H1 (cell line): ENCODE measurements at regions not wholly inside any gene's neighbourhood (a gene's known extent, or its start where the extent isn't known, plus 50 kb on each side); places are given as distances from the start of the nearest gene placed in this dataset.
"Not testable (repeated sequence)": the region's sequence is repeated elsewhere in the genome, so short reads cannot be mapped to it uniquely, and the experiment has no call there.

Source experiments
- CTCF ChIA-PET: fragments of 300-600 bp; sonication (Branson Sonifier 250); formaldehyde crosslinking; loops from one replicate; lab custom pipeline; 2021; ENCODE audit not compliant: partially characterized antibody; lab: Charles Lee
- POLR2A ChIA-PET: fragments of 300-600 bp; sonication (Branson Sonifier 250); formaldehyde crosslinking; loops from one replicate; lab custom pipeline; 2021; ENCODE audit warnings: inconsistent platforms; ENCODE audit not compliant: partially characterized antibody; lab: Charles Lee
- DNase-seq, 2 experiments: peaks; one replicate each; pipeline versions ENCODE4 v3.0.0 to v3.0.0-alpha.2; 2010 to 2022; ENCODE audit warnings: low spot score in 2 of 2, low read depth in 1 of 2, mixed read lengths in 1 of 2
- FAIRE-seq: peaks from 2 replicates; lab custom pipeline; 2011; peaks lifted over from hg19 to GRCh38; lab: Jason Lieb, UNC
- H2AFZ ChIP-seq: 2 replicates; pipeline ENCODE4 v1.8.1; 2012; ENCODE audit warnings: low read length, inconsistent platforms
- H2AK5ac ChIP-seq: 2 replicates; pipeline ENCODE4 v1.6.1; 2013; ENCODE audit warnings: low read depth, low read length
- H2BK120ac ChIP-seq: replicated peaks from 2 replicates; pipeline ENCODE3; 2013; ENCODE audit warnings: low read depth, low read length, inconsistent platforms
- H2BK12ac ChIP-seq: 2 replicates; pipeline ENCODE4 v1.6.1; 2013; ENCODE audit warnings: low read depth, low read length
- H2BK15ac ChIP-seq: 2 replicates; pipeline ENCODE4 v1.6.1; 2013; ENCODE audit warnings: low read length
- H2BK20ac ChIP-seq: 2 replicates; pipeline ENCODE4 v1.6.1; 2013; ENCODE audit warnings: low read length
- H2BK5ac ChIP-seq: 2 replicates; pipeline ENCODE4 v1.6.1; 2013; ENCODE audit warnings: low read depth, low read length
- H3K14ac ChIP-seq: 2 replicates; pipeline ENCODE4 v1.6.1; 2013; ENCODE audit warnings: inconsistent platforms; ENCODE audit not compliant: insufficient read length
- H3K18ac ChIP-seq: 2 replicates; pipeline ENCODE4 v1.6.1; 2013; ENCODE audit warnings: low read length; ENCODE audit errors: extremely low read depth
- H3K23ac ChIP-seq: 2 replicates; pipeline ENCODE4 v1.6.1; 2013; ENCODE audit warnings: inconsistent platforms; ENCODE audit not compliant: insufficient read length
- H3K23me2 ChIP-seq: 2 replicates; pipeline ENCODE4 v1.6.1; 2013; ENCODE audit warnings: low read depth, low read length
- H3K27ac ChIP-seq: 2 replicates; pipeline ENCODE4 v1.6.1; 2011; ENCODE audit warnings: low read depth, low read length, inconsistent platforms
- H3K27me3 ChIP-seq, 4 experiments: replicated peaks in 1 of 4; 1 replicate in 1 of 4; 2 replicates in 3 of 4; pipeline versions ENCODE4 v1.6.1 to v1.8.1; 2011 to 2013; ENCODE audit warnings: low read length in 3 of 4, mild to moderate bottlenecking in 3 of 4, inconsistent platforms in 2 of 4, mixed read lengths in 2 of 4, moderate library complexity in 1 of 4; ENCODE audit not compliant: control insufficient read depth in 3 of 4, insufficient read depth in 3 of 4; ENCODE audit errors: extremely low read depth in 1 of 4
- H3K36me3 ChIP-seq, 4 experiments: 2 replicates each; pipeline versions ENCODE4 v1.6.1 to v1.8.1; 2011 to 2013; ENCODE audit warnings: mild to moderate bottlenecking in 4 of 4, low read length in 3 of 4, moderate library complexity in 2 of 4, control low read depth in 1 of 4, inconsistent platforms in 1 of 4; ENCODE audit not compliant: insufficient read depth in 4 of 4, control insufficient read depth in 2 of 4
- H3K4ac ChIP-seq: replicated peaks from 2 replicates; pipeline ENCODE3; 2013; ENCODE audit warnings: low read length, low read depth, mixed read lengths, inconsistent platforms; ENCODE audit not compliant: insufficient read length
- H3K4me1 ChIP-seq, 4 experiments: replicated peaks in 1 of 4; 1 replicate in 1 of 4; 2 replicates in 3 of 4; pipeline versions ENCODE4 v1.6.1 to v1.8.1; 2011 to 2013; ENCODE audit warnings: low read length in 3 of 4, inconsistent platforms in 2 of 4, mixed read lengths in 1 of 4; ENCODE audit not compliant: insufficient read depth in 4 of 4, control insufficient read depth in 3 of 4
- H3K4me2 ChIP-seq, 2 experiments: 2 replicates each; pipeline versions ENCODE4 v1.6.1 to v1.8.1; 2011 to 2013; ENCODE audit warnings: low read depth in 2 of 2, low read length in 2 of 2, control low read depth in 1 of 2, inconsistent platforms in 1 of 2, mild to moderate bottlenecking in 1 of 2; ENCODE audit not compliant: insufficient read depth in 1 of 2
- H3K4me3 ChIP-seq, 4 experiments: fragments of 200-600, 300-600 bp in 1 of 4; sonication (generic), shearing (Covaris generic), sonication (Bioruptor Twin) in 1 of 4; 2 replicates each; pipeline versions ENCODE4 v1.5.1 to v1.8.1; 2011 to 2016; ENCODE audit warnings: low read length in 4 of 4, low read depth in 3 of 4, control low read depth in 2 of 4, inconsistent platforms in 2 of 4, mild to moderate bottlenecking in 2 of 4, mixed read lengths in 1 of 4, moderate library complexity in 1 of 4; ENCODE audit not compliant: insufficient read depth in 2 of 4; ENCODE audit errors: extremely low read depth in 1 of 4
- H3K56ac ChIP-seq: replicated peaks from 2 replicates; pipeline ENCODE3; 2013; ENCODE audit warnings: low read depth, mild to moderate bottlenecking, mixed read lengths, low read length, inconsistent platforms; ENCODE audit not compliant: insufficient read length
- H3K79me1 ChIP-seq: 2 replicates; pipeline ENCODE4 v1.6.1; 2013; ENCODE audit warnings: low read depth, low read length, control low read depth
- H3K79me2 ChIP-seq, 2 experiments: 2 replicates each; pipeline versions ENCODE4 v1.6.1 to v1.8.1; 2012 to 2013; ENCODE audit warnings: low read length in 2 of 2, mild to moderate bottlenecking in 2 of 2, inconsistent platforms in 1 of 2; ENCODE audit not compliant: insufficient read depth in 2 of 2, control insufficient read depth in 1 of 2
- H3K9ac ChIP-seq, 4 experiments: replicated peaks in 1 of 4; 1 replicate in 1 of 4; 2 replicates in 3 of 4; pipeline versions ENCODE4 v1.6.1 to v1.8.1; 2011 to 2013; ENCODE audit warnings: low read depth in 3 of 4, low read length in 3 of 4, control low read depth in 2 of 4, mild to moderate bottlenecking in 2 of 4, moderate library complexity in 2 of 4, inconsistent platforms in 1 of 4; ENCODE audit errors: extremely low read depth in 1 of 4
- H3K9me3 ChIP-seq, 2 experiments: 2 replicates each; pipeline versions ENCODE4 v1.6.1 to v1.8.1; 2012 to 2013; ENCODE audit warnings: mild to moderate bottlenecking in 2 of 2, moderate library complexity in 2 of 2, control low read depth in 1 of 2, inconsistent platforms in 1 of 2, low read depth in 1 of 2, low read length in 1 of 2, mixed read lengths in 1 of 2; ENCODE audit not compliant: insufficient read depth in 2 of 2
- H4K20me1 ChIP-seq, 2 experiments: replicated peaks in 1 of 2; 2 replicates each; pipeline versions ENCODE3 to v1.8.1; 2011 to 2013; ENCODE audit warnings: inconsistent platforms in 2 of 2, low read length in 2 of 2, mild to moderate bottlenecking in 1 of 2; ENCODE audit not compliant: insufficient read depth in 2 of 2, control insufficient read depth in 1 of 2
- H4K5ac ChIP-seq: 2 replicates; pipeline ENCODE4 v1.6.1; 2013; ENCODE audit warnings: low read length, low read depth, mixed read lengths, inconsistent platforms; ENCODE audit not compliant: insufficient read length
- H4K8ac ChIP-seq: 2 replicates; pipeline ENCODE4 v1.8.0; 2013; ENCODE audit warnings: mild to moderate bottlenecking, moderate library complexity, low read length, inconsistent platforms; ENCODE audit not compliant: insufficient read depth; ENCODE audit errors: extremely low read depth
- H4K91ac ChIP-seq: replicated peaks from 2 replicates; pipeline ENCODE3; 2013; ENCODE audit warnings: low read length, mixed read lengths, inconsistent platforms; ENCODE audit not compliant: insufficient read length
- WGBS, 2 experiments: shearing (Covaris generic) in 1 of 2; methylation state at CpG; one replicate each; pipeline versions ENCODE4 v1.1.6 to v1.1.7; 2013 to 2015; ENCODE audit warnings: low lambda C conversion rate in 2 of 2, mixed read lengths in 2 of 2, inconsistent platforms in 1 of 2, low coverage in 1 of 2, missing lambda C conversion rate in 1 of 2; ENCODE audit not compliant: insufficient replicate concordance in 2 of 2, insufficient coverage in 1 of 2, insufficient read length in 1 of 2; ENCODE audit errors: extremely low coverage in 1 of 2, missing lambda C conversion rate in 1 of 2; 5-methylcytosine and 5-hydroxymethylcytosine counted together

- H3K4me2 ChIP-seq, H4K91ac ChIP-seq, H3K4ac ChIP-seq, H4K8ac ChIP-seq, H3K27me3 ChIP-seq, H3K4me3 ChIP-seq, H3K4me1 ChIP-seq, H2BK15ac ChIP-seq, H3K56ac ChIP-seq, H3K14ac ChIP-seq, DNase-seq, H2AK5ac ChIP-seq, H3K79me2 ChIP-seq, FAIRE-seq, H4K5ac ChIP-seq, H2BK20ac ChIP-seq, POLR2A ChIA-PET, H2BK12ac ChIP-seq, H3K18ac ChIP-seq, H2BK120ac ChIP-seq, H3K9me3 ChIP-seq, H3K36me3 ChIP-seq, H3K9ac ChIP-seq, H3K79me1 ChIP-seq, H2BK5ac ChIP-seq, H4K20me1 ChIP-seq, H3K23me2 ChIP-seq, H3K27ac ChIP-seq, H2AFZ ChIP-seq, H3K23ac ChIP-seq: not testable (repeated sequence)
- CTCF ChIA-PET: interaction anchor here (0.6 kb wide), 1 partner anchor 618 kb away, joined by 3 read pairs; no protein-coding TSS in a partner anchor
- WGBS, 2 experiments: 80% methylated on average over 1 of the region's 14 CpGs; no CpG with 5 or more reads in 1 of the 2 experiments
These were observed 213.5 kb upstream of the PLGLB2 start for GRCh38 chr2:87534273-87534889.

- H3K14ac ChIP-seq, H4K91ac ChIP-seq, H2BK15ac ChIP-seq, H3K4ac ChIP-seq, DNase-seq, H3K4me2 ChIP-seq, H3K4me1 ChIP-seq, H4K20me1 ChIP-seq, H3K56ac ChIP-seq, H2BK120ac ChIP-seq, H3K9me3 ChIP-seq, H3K9ac ChIP-seq, H3K18ac ChIP-seq, H2AFZ ChIP-seq, H2BK20ac ChIP-seq, H3K4me3 ChIP-seq, FAIRE-seq, POLR2A ChIA-PET, CTCF ChIA-PET, H3K79me2 ChIP-seq, H3K23ac ChIP-seq, H2BK12ac ChIP-seq, H3K79me1 ChIP-seq, H3K27ac ChIP-seq, H2BK5ac ChIP-seq, H3K36me3 ChIP-seq, H4K8ac ChIP-seq, H4K5ac ChIP-seq, H3K23me2 ChIP-seq, H2AK5ac ChIP-seq, H3K27me3 ChIP-seq: not testable (repeated sequence)
- WGBS, 2 experiments: 88% methylated on average over 1 of the region's 5 CpGs; no CpG with 5 or more reads in 1 of the 2 experiments
These were observed 211.5 kb upstream of the PLGLB2 start for GRCh38 chr2:87536427-87536826.
